ENCODE measurements at regions not wholly inside any gene's neighbourhood (a gene's known extent, or its start where the extent isn't known, plus 50 kb on each side); places are given as distances from the start of the nearest gene placed in this dataset.

DNA sequence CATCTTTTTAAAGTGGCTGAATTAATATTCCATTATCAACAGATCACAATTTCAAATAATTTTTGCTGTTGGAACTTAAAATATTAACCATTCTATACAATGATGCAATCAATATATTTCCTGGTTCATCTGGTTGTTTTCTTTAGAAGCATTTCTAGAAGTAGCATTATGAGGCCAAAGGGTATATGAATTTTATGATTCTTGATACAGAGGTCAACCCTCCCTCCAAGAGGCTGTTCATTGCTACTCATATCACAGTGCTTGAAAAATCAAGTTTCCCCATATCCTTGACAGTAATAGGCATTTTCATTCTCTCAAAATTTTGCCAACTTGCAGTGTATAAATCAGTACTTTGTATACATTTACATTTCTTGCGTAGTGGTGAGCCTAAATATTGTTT is 312.6 kb downstream of the BMPER start:
- no peak for TF ChIP-seq YY1 (IDR thresholded peaks at IDR 0.05; ENCODE audit: insufficient read depth, insufficient read length)
- TF ChIP-seq ZNF274 (IDR thresholded peaks at IDR 0.05; ENCODE audit: low read depth, low read length) = no peak
